Stomach (tissue), 8 donors: ENCODE measurements at regions not wholly inside any gene's neighbourhood (a gene's known extent, or its start where the extent isn't known, plus 50 kb on each side); places are given as distances from the start of the nearest gene placed in this dataset.

Experiments
- DNase-seq, 2 donors: peaks; one replicate each; pipeline versions ENCODE4 v3.0.0 to v3.0.0-alpha.2; 2013 to 2019
- H3K27ac ChIP-seq, 5 donors: fragments of 200-600 bp in 4 of 5; sonication (generic) in 4 of 5; one replicate each; pipeline ENCODE4 v1.5.1; 2013 to 2019; ENCODE audit warnings: mild to moderate bottlenecking in 1 of 5, moderate library complexity in 1 of 5
- H3K27me3 ChIP-seq, 3 donors: fragments of 200-600 bp; sonication (generic); one replicate each; pipeline ENCODE4 v1.5.1; 2017 to 2019; ENCODE audit warnings: mixed run types in 1 of 3
- H3K36me3 ChIP-seq, 4 donors: fragments of 200-600 bp; sonication (generic); 1 replicate in 3 of 4; 2 replicates in 1 of 4; pipeline ENCODE4 v1.5.1; 2016 to 2019
- H3K4me1 ChIP-seq, 4 donors: fragments of 200-600 bp; sonication (generic); one replicate each; pipeline ENCODE4 v1.5.1; 2016 to 2019
- H3K4me3 ChIP-seq, 4 donors: fragments of 200-600 bp; sonication (generic) in 3 of 4; one replicate each; pipeline ENCODE4 v1.5.1; 2016 to 2019; ENCODE audit warnings: mild to moderate bottlenecking in 1 of 4
- H3K9me3 ChIP-seq, 4 donors: fragments of 200-600 bp; sonication (generic); one replicate each; pipeline ENCODE4 v1.5.1; 2016 to 2019
- CTCF ChIP-seq, 7 experiments: fragments of 450-650 bp in 4 of 7; fragments of 200-600 bp in 3 of 7; sonication (generic) in 3 of 7; IDR thresholded peaks; one replicate each; pipeline ENCODE4 v1.5.1; 2016 to 2019; ENCODE audit warnings: antibody characterized with exemption in 7 of 7, control low read depth in 2 of 7, mild to moderate bottlenecking in 1 of 7
- EP300 ChIP-seq: sonication (generic); formaldehyde crosslinking; IDR thresholded peaks from one replicate; pipeline ENCODE4 v1.6.1; 2017; ENCODE audit warnings: antibody characterized with exemption
- POLR2A ChIP-seq, 4 donors: fragments of 450-650 bp; IDR thresholded peaks; one replicate each; pipeline ENCODE4 v1.6.1; 2016; ENCODE audit warnings: antibody characterized with exemption in 4 of 4, control low read depth in 2 of 4, mild to moderate bottlenecking in 1 of 4, moderate library complexity in 1 of 4
- POLR2AphosphoS5 ChIP-seq, 3 donors: sonication (generic); formaldehyde crosslinking; IDR thresholded peaks; one replicate each; pipeline ENCODE4 v1.6.1; 2016; ENCODE audit warnings: antibody characterized with exemption in 3 of 3
- WGBS, 5 donors: extraction: QIAGEN DNeasy Blood & Tissue Kit in 3 of 5; methylation state at CpG; one replicate each; pipeline versions ENCODE4 v1.1.5 to v1.1.7; 2013 to 2018; 5-methylcytosine and 5-hydroxymethylcytosine counted together
- intact Hi-C: fragments of 100-400 bp; cut with DNase I; formaldehyde crosslinking; loops from one replicate; pipeline ENCODE4 v1.15.1; 2023; ENCODE audit warnings: low total_unique reads
- donor health status: healthy with polysubstance abuse.
- donor health status: Bipolar disorder and iron deficiency.
- donor health status: healthy.

GRCh38 chr6:147859071-147859470, 350.6 kb downstream of the SAMD5 start:
- H3K27me3 ChIP-seq = no peaks in the 10 kb centered on the region
- no peak for TF ChIP-seq CTCF (IDR thresholded peaks at IDR 0.05)
- TF ChIP-seq POLR2AphosphoS5 (IDR thresholded peaks at IDR 0.05) = no peak
- TF ChIP-seq EP300 = no peak
- no peak for TF ChIP-seq POLR2A (IDR thresholded peaks at IDR 0.05)
- intact Hi-C loops = no loop called here
- no peaks in the 10 kb centered on the region for H3K9me3 ChIP-seq
- H3K36me3 ChIP-seq = no peaks in the 10 kb centered on the region
- H3K4me1 ChIP-seq = no peaks in the 10 kb centered on the region
- DNase-seq = no peak
- H3K4me3 ChIP-seq = no peak overlapping the region
- WGBS, 5 donors = 62 to 75% (median 68%) methylated on average over 4 of the region's 4 CpGs
- no peak overlapping the region for H3K27ac ChIP-seq

GRCh38 chr6:147861696-147862095, 353.2 kb downstream of the SAMD5 start:
- Histone ChIP-seq H3K27me3 (no peaks in the 10 kb centered on the region), H3K4me1 (no peaks in the 10 kb centered on the region), H3K9me3 (no peaks in the 10 kb centered on the region), H3K27ac (no peak overlapping the region), H3K4me3 (no peak overlapping the region), H3K36me3 (no peaks in the 10 kb centered on the region)
- 87 to 99% (median 94%) methylated on average over 2 of the region's 2 CpGs for WGBS, 5 donors
- DNase-seq = no peak
- intact Hi-C loops = no loop called here
- TF ChIP-seq CTCF (IDR thresholded peaks at IDR 0.05) (no peak), POLR2A (IDR thresholded peaks at IDR 0.05) (no peak), EP300 (no peak), POLR2AphosphoS5 (IDR thresholded peaks at IDR 0.05) (no peak)

GRCh38 chr6:147867433-147868226, 359.1 kb downstream of the SAMD5 start:
- H3K4me1 ChIP-seq = peaks cover 0 to 7% (median 0%) of the 10 kb centered on the region in 4 donors
- DNase-seq = no peak
- intact Hi-C loops = no loop called here
- TF ChIP-seq POLR2A (IDR thresholded peaks at IDR 0.05) (no peak), EP300 (no peak), POLR2AphosphoS5 (IDR thresholded peaks at IDR 0.05) (no peak), CTCF (IDR thresholded peaks at IDR 0.05) (no peak)
- WGBS, 5 donors = 87 to 95% (median 93%) methylated on average over 4 of the region's 4 CpGs
- no peaks in the 10 kb centered on the region for H3K27me3 ChIP-seq
- no peaks in the 10 kb centered on the region for H3K36me3 ChIP-seq
- H3K4me3 ChIP-seq = no peak overlapping the region
- no peaks in the 10 kb centered on the region for H3K9me3 ChIP-seq
- H3K27ac ChIP-seq = no peak overlapping the region

GRCh38 chr6:147868427-147869190, 360.1 kb downstream of the SAMD5 start:
- intact Hi-C loops = no loop called here
- no peaks in the 10 kb centered on the region for H3K27me3 ChIP-seq
- peaks cover 0 to 7% (median 0%) of the 10 kb centered on the region in 4 donors for H3K4me1 ChIP-seq
- H3K27ac ChIP-seq = no peak overlapping the region
- DNase-seq = peak in 1 of 2 donors; percentile 28
- H3K9me3 ChIP-seq = no peaks in the 10 kb centered on the region
- H3K36me3 ChIP-seq = no peaks in the 10 kb centered on the region
- TF ChIP-seq POLR2A (IDR thresholded peaks at IDR 0.05) = no peak
- 13 to 41% (median 31%) methylated on average over 2 of the region's 2 CpGs for WGBS, 5 donors
- H3K4me3 ChIP-seq = no peak overlapping the region
